SK-N-SH (cell line): ENCODE measurements at regions not wholly inside any gene's neighbourhood (a gene's known extent, or its start where the extent isn't known, plus 50 kb on each side); places are given as distances from the start of the nearest gene placed in this dataset.

ENCODE experiments used
- CTCF ChIA-PET: fragments of 300-600, 350-600 bp; formaldehyde crosslinking; extraction: SDS; loops from one replicate; lab custom pipeline; 2021; lab: Yijun Ruan, JAX
- POLR2A ChIA-PET: fragments of 350-600 bp; sonication (Branson Sonifier 250); formaldehyde crosslinking; extraction: SDS; loops from one replicate; lab custom pipeline; 2020; ENCODE audit warnings: antibody characterized with exemption, inconsistent platforms; lab: Yijun Ruan, JAX
- DNase-seq: peaks from one replicate; pipeline ENCODE4 v3.0.0; 2012
- H2AFZ ChIP-seq: fragments of 200-600 bp; sonication (generic); 2 replicates; pipeline ENCODE4 v1.8.1; 2016; ENCODE audit warnings: antibody characterized with exemption, mild to moderate bottlenecking, low read depth
- H3F3A ChIP-seq: fragments of 200-600 bp; sonication (generic); replicated peaks from 2 replicates; pipeline ENCODE3; 2016; ENCODE audit warnings: antibody characterized with exemption, mild to moderate bottlenecking; ENCODE audit not compliant: insufficient read depth
- H3K27ac ChIP-seq, 2 experiments: fragments of 200-500 bp in 1 of 2; fragments of 200-600 bp in 1 of 2; sonication (Bioruptor generic) in 1 of 2; sonication (generic), shearing (Covaris generic) in 1 of 2; 2 replicates each; pipeline versions ENCODE4 v1.5.1 to v1.6.1; 2014 to 2016; ENCODE audit warnings: low read depth in 2 of 2, inconsistent platforms in 1 of 2, low read length in 1 of 2, mild to moderate bottlenecking in 1 of 2, mixed read lengths in 1 of 2
- H3K27me3 ChIP-seq: fragments of 200-600 bp; sonication (generic), shearing (Covaris generic); 2 replicates; pipeline ENCODE4 v1.6.1; 2016; ENCODE audit warnings: mixed run types; ENCODE audit not compliant: insufficient read depth
- H3K36me3 ChIP-seq, 2 experiments: fragments of 200-500 bp in 1 of 2; fragments of 200-600 bp in 1 of 2; sonication (Bioruptor generic) in 1 of 2; sonication (generic) in 1 of 2; replicated peaks in 1 of 2; 2 replicates each; pipeline versions ENCODE3 to v1.5.1; 2014 to 2016; ENCODE audit warnings: low read length in 1 of 2, mild to moderate bottlenecking in 1 of 2; ENCODE audit not compliant: insufficient read depth in 2 of 2, control insufficient read depth in 1 of 2
- H3K4me1 ChIP-seq, 2 experiments: fragments of 200-500 bp in 1 of 2; fragments of 200-600 bp in 1 of 2; sonication (Bioruptor generic) in 1 of 2; sonication (generic), shearing (Covaris generic) in 1 of 2; 2 replicates each; pipeline versions ENCODE4 v1.5.1 to v1.6.1; 2014 to 2016; ENCODE audit warnings: low read depth in 1 of 2, low read length in 1 of 2, mixed run types in 1 of 2; ENCODE audit not compliant: insufficient read depth in 2 of 2, control insufficient read depth in 1 of 2
- H3K4me2 ChIP-seq: fragments of 200-600 bp; sonication (generic), shearing (Covaris generic); 2 replicates; pipeline ENCODE4 v1.6.1; 2017; ENCODE audit warnings: mixed run types
- H3K4me3 ChIP-seq, 2 experiments: fragments of 200-500 bp in 1 of 2; fragments of 200-600 bp in 1 of 2; sonication (Bioruptor generic) in 1 of 2; sonication (generic), shearing (Covaris generic) in 1 of 2; 2 replicates each; pipeline versions ENCODE4 v1.5.1 to v1.8.1; 2014 to 2016; ENCODE audit warnings: low read depth in 2 of 2, inconsistent platforms in 1 of 2, low read length in 1 of 2, mild to moderate bottlenecking in 1 of 2, mixed read lengths in 1 of 2, moderate library complexity in 1 of 2
- H3K79me2 ChIP-seq: fragments of 200-600 bp; sonication (generic); 2 replicates; pipeline ENCODE4 v1.8.1; 2017; ENCODE audit warnings: mild to moderate bottlenecking; ENCODE audit not compliant: insufficient read depth
- H3K9ac ChIP-seq: fragments of 200-600 bp; sonication (generic); 2 replicates; pipeline ENCODE4 v1.6.1; 2017; ENCODE audit warnings: mixed run types
- H3K9me2 ChIP-seq: fragments of 200-600 bp; sonication (generic); 2 replicates; pipeline ENCODE4 v1.6.1; 2017; ENCODE audit warnings: mixed run types
- H3K9me3 ChIP-seq: fragments of 200-600 bp; sonication (generic); 2 replicates; pipeline ENCODE4 v1.6.1; 2017; ENCODE audit warnings: mixed run types, mild to moderate bottlenecking, moderate library complexity
- H4K20me1 ChIP-seq: fragments of 200-600 bp; sonication (generic); 2 replicates; pipeline ENCODE4 v1.6.1; 2017; ENCODE audit warnings: mild to moderate bottlenecking, mixed run types; ENCODE audit not compliant: insufficient read depth
- EZH2phosphoT487 ChIP-seq: fragments of 200-600 bp; sonication (generic); IDR thresholded peaks from 2 replicates; pipeline ENCODE4 v1.6.1; 2017; ENCODE audit warnings: low read depth, mixed run types, mild to moderate bottlenecking, antibody characterized with exemption, moderate library complexity, borderline replicate concordance
- FOSL2 ChIP-seq: IDR thresholded peaks from 2 replicates; pipeline ENCODE4 v1.4.0; 2012; ENCODE audit warnings: low read depth, mild to moderate bottlenecking, moderate library complexity, borderline replicate concordance
- MEF2A ChIP-seq: IDR thresholded peaks from 2 replicates; pipeline ENCODE4 v1.4.0; 2012; ENCODE audit warnings: low read depth, borderline replicate concordance
- MXI1 ChIP-seq: IDR thresholded peaks from 2 replicates; pipeline ENCODE4 v1.6.1; 2012; ENCODE audit warnings: mild to moderate bottlenecking, low read depth, low read length, improper control_type of control experiment
- NFIC ChIP-seq: IDR thresholded peaks from 2 replicates; pipeline ENCODE4 v1.4.0; 2012; ENCODE audit warnings: borderline replicate concordance
- RCOR1 ChIP-seq: fragments of 150-350 bp; IDR thresholded peaks from 2 replicates; pipeline ENCODE4 v1.6.1; 2017; ENCODE audit warnings: antibody characterized with exemption, low read length
- SIN3A ChIP-seq: IDR thresholded peaks from 2 replicates; pipeline ENCODE4 v1.6.1; 2012; ENCODE audit warnings: low read depth, mild to moderate bottlenecking, low read length, moderate library complexity, borderline replicate concordance
- WGBS: methylation state at CpG from one replicate; pipeline ENCODE4 v1.1.6; 2017; ENCODE audit warnings: low lambda C conversion rate; 5-methylcytosine and 5-hydroxymethylcytosine counted together
- TF ChIP-seq, protein P1 (sequence below): fragments of 150-350 bp; IDR thresholded peaks from 2 replicates; pipeline ENCODE4 v1.6.1; 2016; ENCODE audit warnings: mild to moderate bottlenecking, low read depth, low read length
- TF ChIP-seq, protein P2 (sequence below): fragments of 150-350 bp; IDR thresholded peaks from 2 replicates; pipeline ENCODE4 v1.6.1; 2017; ENCODE audit warnings: antibody characterized with exemption, low read length, low read depth, borderline replicate concordance

DNA sequence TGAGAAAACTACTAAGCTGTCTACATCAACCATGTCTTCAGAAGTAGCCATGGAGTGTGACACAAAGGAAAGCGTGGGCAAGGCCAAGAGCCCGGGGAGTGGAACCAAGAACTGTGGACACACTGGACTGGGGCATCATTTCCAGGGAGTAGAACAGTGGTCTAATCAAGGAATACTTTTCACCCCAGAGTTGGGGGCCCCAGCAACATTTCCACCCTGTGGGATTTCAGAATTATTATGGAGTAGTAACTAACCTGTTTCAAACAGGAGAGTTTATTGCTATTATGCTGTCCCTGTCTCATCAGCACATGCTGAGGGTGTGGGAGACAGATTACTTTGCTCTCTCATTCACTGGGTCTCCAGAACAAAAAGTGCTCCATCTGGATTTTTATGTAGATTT lies 58.0 kb upstream of the FSTL4 start:
- Histone ChIP-seq H3K4me2 (no peak overlapping the region), H3K36me3 (no peaks in the 10 kb centered on the region), H3K27ac (no peak overlapping the region), H4K20me1 (no peaks in the 10 kb centered on the region), H3K27me3 (no peaks in the 10 kb centered on the region; the same call in 1 of the 2 replicates), H3K9ac (no peak overlapping the region), H2AFZ (no peak overlapping the region), H3K9me3 (no peaks in the 10 kb centered on the region), H3K4me1 (no peaks in the 10 kb centered on the region), H3K4me3 (no peak overlapping the region), H3K79me2 (no peaks in the 10 kb centered on the region), H3F3A (no peaks in the 10 kb centered on the region), H3K9me2 (no peaks in the 10 kb centered on the region)
- TF ChIP-seq, protein P1, sequence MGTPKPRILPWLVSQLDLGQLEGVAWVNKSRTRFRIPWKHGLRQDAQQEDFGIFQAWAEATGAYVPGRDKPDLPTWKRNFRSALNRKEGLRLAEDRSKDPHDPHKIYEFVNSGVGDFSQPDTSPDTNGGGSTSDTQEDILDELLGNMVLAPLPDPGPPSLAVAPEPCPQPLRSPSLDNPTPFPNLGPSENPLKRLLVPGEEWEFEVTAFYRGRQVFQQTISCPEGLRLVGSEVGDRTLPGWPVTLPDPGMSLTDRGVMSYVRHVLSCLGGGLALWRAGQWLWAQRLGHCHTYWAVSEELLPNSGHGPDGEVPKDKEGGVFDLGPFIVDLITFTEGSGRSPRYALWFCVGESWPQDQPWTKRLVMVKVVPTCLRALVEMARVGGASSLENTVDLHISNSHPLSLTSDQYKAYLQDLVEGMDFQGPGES: no peak
- TF ChIP-seq SIN3A (no peak), MXI1 (no peak), RCOR1 (no peak)
- CTCF ChIA-PET: no interaction called here
- WGBS: 25% methylated on average over 2 of the region's 2 CpGs
- no peak for DNase-seq
- POLR2A ChIA-PET: no interaction called here

DNA sequence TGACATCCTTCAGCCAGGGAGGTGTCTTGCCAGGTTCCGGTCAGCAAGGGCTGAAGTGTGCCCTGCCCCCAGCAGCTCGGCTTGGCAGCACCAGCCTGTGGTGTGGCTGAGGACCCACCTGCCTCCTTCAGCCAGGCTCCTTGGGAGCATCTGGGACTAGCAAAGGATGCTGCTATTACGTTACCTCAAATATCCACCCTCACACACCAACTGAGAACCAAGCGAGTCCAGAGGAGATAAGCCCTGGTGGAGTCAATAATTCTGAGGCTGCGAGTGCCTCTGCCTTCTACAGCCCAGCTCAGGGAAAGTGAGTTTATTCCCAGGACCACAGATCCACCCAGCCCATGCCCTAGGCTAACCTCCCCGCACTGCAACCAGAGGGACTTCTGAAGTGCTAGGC lies 57.1 kb upstream of the FSTL4 start:
- Histone ChIP-seq H4K20me1 (no peaks in the 10 kb centered on the region), H3K4me1 (no peaks in the 10 kb centered on the region), H3K4me2 (no peak overlapping the region), H3K9me2 (no peaks in the 10 kb centered on the region), H3K79me2 (no peaks in the 10 kb centered on the region), H3K9me3 (no peaks in the 10 kb centered on the region), H2AFZ (no peak overlapping the region), H3K27ac (no peak overlapping the region), H3K36me3 (no peaks in the 10 kb centered on the region), H3K27me3 (no peaks in the 10 kb centered on the region; the same call in 1 of the 2 replicates), H3F3A (no peaks in the 10 kb centered on the region), H3K4me3 (no peak overlapping the region), H3K9ac (no peak overlapping the region)
- no peak for TF ChIP-seq MEF2A
- no peak for TF ChIP-seq EZH2phosphoT487
- no peak for TF ChIP-seq FOSL2
- no peak for TF ChIP-seq NFIC
- no peak for DNase-seq
- ChIA-PET CTCF (interaction anchor here (1.6 kb wide), 1 partner anchor 10 kb away, joined by 6 read pairs; no protein-coding TSS in a partner anchor), POLR2A (no interaction called here)
- WGBS: 48% methylated on average over 4 of the region's 6 CpGs

DNA sequence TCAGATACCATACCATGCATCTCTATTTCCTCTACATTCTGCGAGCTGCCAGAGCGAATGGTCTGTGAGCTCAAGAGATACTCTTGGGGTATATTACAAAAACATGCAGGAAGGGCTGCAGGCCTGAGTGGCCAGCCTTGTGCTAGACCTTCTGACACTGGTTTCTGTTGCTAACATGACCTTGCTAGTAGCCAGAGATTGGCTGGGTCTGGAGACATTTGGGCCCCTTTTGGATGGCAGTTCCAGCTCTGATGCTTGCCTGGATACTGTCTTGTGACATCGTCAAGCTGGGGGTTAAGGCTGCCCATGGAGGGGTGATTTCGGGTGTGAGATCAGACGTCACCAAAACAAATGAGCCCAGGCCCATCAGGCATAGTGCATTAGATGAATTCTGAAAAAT lies 56.1 kb upstream of the FSTL4 start:
- no peak overlapping the region for H2AFZ ChIP-seq
- no peaks in the 10 kb centered on the region for H3K9me3 ChIP-seq
- 54% methylated on average over 5 of the region's 5 CpGs for WGBS
- H3F3A ChIP-seq: no peaks in the 10 kb centered on the region
- H3K27ac ChIP-seq: no peak overlapping the region
- no peaks in the 10 kb centered on the region; the same call in 1 of the 2 replicates for H3K27me3 ChIP-seq
- H3K4me1 ChIP-seq: no peaks in the 10 kb centered on the region
- H3K4me3 ChIP-seq: no peak overlapping the region
- no peak for DNase-seq
- H4K20me1 ChIP-seq: no peaks in the 10 kb centered on the region
- no peak overlapping the region for H3K9ac ChIP-seq
- H3K4me2 ChIP-seq: no peak overlapping the region
- ChIA-PET CTCF (interaction anchor here (1.4 to 1.6 kb wide), 2 partner anchors 9 to 58 kb away, joined by 3 to 6 read pairs; no protein-coding TSS in a partner anchor), POLR2A (no interaction called here)
- no peaks in the 10 kb centered on the region for H3K79me2 ChIP-seq
- TF ChIP-seq SIN3A: no peak
- TF ChIP-seq, protein P2, sequence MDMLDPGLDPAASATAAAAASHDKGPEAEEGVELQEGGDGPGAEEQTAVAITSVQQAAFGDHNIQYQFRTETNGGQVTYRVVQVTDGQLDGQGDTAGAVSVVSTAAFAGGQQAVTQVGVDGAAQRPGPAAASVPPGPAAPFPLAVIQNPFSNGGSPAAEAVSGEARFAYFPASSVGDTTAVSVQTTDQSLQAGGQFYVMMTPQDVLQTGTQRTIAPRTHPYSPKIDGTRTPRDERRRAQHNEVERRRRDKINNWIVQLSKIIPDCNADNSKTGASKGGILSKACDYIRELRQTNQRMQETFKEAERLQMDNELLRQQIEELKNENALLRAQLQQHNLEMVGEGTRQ: no peak
- no peaks in the 10 kb centered on the region for H3K9me2 ChIP-seq
- H3K36me3 ChIP-seq: no peaks in the 10 kb centered on the region
